Mesothelial cell of epicardium (in vitro differentiated cells): ENCODE measurements at regions not wholly inside any gene's neighbourhood (a gene's known extent, or its start where the extent isn't known, plus 50 kb on each side); places are given as distances from the start of the nearest gene placed in this dataset.

Experiments used
- DNase-seq, 2 experiments: peaks; one replicate each; pipeline ENCODE4 v3.0.0; 2021; ENCODE audit warnings: low spot score in 2 of 2; ENCODE audit not compliant: unreplicated experiment in 2 of 2
- H3K27ac Mint-ChIP-seq: 2 replicates; pipeline ENCODE4 v1.8.0; 2021; ENCODE audit warnings: mixed read lengths
- H3K27me3 Mint-ChIP-seq: 2 replicates; pipeline ENCODE4 v1.8.0; 2021; ENCODE audit warnings: low read depth, mixed read lengths
- H3K36me3 Mint-ChIP-seq: 2 replicates; pipeline ENCODE4 v1.8.0; 2021; ENCODE audit warnings: mixed read lengths
- H3K4me1 Mint-ChIP-seq: 2 replicates; pipeline ENCODE4 v1.8.0; 2021; ENCODE audit warnings: mixed read lengths
- H3K4me3 Mint-ChIP-seq: 2 replicates; pipeline ENCODE4 v1.8.0; 2021; ENCODE audit warnings: mild to moderate bottlenecking, moderate library complexity, mixed read lengths
- H3K9me3 Mint-ChIP-seq: 2 replicates; pipeline ENCODE4 v1.8.0; 2021; ENCODE audit warnings: mixed read lengths
- CTCF ChIP-seq: fragments of 200-600 bp; sonication (generic); IDR thresholded peaks from one replicate; pipeline ENCODE4 v1.5.0; 2021; ENCODE audit warnings: antibody characterized with exemption; ENCODE audit not compliant: unreplicated experiment

GRCh38 chr4:26120098-26120825 lies 200.6 kb upstream of the RBPJ start:
- Mint-ChIP-seq H3K36me3 (no peaks in the 10 kb centered on the region), H3K9me3 (no peaks in the 10 kb centered on the region), H3K4me1 (peaks cover 8% of the 10 kb centered on the region), H3K4me3 (no peak overlapping the region), H3K27me3 (peaks cover 13% of the 10 kb centered on the region), H3K27ac (no peak overlapping the region)
- DNase-seq, result no peak
- no peak for TF ChIP-seq CTCF

DNA sequence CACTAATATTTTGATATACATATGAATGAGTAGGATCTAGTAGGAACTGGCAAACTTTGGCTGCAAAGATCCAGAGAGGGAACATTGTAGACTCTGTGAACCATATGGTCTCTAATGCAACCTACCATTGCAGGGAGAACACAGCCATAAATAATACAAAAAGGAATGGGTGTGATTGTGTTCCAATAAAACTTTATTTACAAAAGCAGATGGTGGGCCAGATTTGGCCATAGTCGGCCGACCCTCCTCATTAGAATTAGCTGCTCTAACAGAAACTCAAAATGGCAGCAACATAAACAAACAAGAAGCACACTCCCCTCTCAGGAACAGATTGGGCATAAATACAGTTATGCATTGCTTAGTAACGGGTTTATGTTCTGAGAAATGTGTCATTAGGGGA lies 198.1 kb upstream of the RBPJ start:
- Mint-ChIP-seq H3K4me3 (no peak overlapping the region), H3K27ac (no peak overlapping the region), H3K27me3 (no peaks in the 10 kb centered on the region), H3K4me1 (peaks cover 3% of the 10 kb centered on the region), H3K9me3 (no peaks in the 10 kb centered on the region), H3K36me3 (no peaks in the 10 kb centered on the region)
- DNase-seq, result no peak
- no peak for TF ChIP-seq CTCF

DNA sequence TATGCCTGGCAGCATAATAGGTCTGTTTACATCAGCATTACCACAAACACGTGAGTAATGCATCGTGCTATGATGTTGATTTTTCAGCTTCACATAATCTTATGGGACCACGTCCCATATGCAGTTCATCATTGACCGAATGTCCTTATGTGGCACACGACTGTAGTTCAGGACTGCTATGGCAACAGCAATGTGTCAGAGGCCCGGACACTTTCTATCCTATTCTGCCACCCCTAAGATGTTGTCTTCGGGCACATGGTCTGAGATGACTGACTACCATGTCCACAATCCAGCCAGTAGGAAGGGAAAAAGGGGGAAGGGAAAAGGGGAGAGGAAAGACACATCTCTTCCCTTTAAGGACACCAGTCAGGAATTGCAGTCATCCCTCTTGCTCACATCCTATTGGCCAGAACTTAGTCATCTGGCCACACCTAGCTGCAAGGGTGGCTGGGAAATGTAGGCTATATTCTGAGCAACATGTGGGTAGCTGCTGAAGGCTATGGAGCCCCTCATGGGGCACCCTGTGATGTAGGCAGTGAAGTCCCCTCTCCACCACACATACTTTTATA lies 196.0 kb upstream of the RBPJ start:
- TF ChIP-seq CTCF, result no peak
- Mint-ChIP-seq H3K36me3 (no peaks in the 10 kb centered on the region), H3K4me1 (peaks cover 3% of the 10 kb centered on the region), H3K9me3 (peaks cover 6% of the 10 kb centered on the region), H3K4me3 (no peak overlapping the region), H3K27me3 (no peaks in the 10 kb centered on the region), H3K27ac (no peak overlapping the region)
- DNase-seq, result no peak

DNA sequence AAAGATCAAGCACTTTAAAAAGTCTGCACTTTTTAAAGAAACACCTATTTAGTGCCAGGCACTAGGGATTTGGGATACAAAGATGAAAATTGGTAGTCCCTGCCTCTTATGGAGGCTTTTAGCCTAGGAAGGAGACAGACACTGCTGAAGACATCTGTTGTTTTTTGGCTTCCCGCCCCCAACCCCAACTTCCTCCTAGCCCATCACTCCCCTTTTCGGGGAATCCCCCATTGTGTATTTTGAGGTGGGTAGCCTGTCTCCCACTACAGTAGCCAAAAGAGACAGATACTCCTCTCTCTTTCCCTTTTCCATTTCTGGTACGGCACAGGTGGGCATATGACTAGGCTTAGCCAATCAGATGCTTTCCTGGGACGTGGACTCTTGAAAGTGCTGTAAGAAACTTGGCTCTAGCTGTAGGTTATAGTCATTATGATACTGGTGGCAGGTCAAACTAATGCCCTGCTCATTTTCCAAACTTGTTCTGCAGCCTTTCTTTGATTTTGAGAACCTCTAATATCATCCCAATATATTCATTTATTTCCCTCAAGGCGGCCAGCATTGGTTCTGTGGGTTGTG lies 194.6 kb upstream of the RBPJ start:
- no peak for TF ChIP-seq CTCF
- H3K27ac Mint-ChIP-seq, result no peak overlapping the region
- no peak overlapping the region for H3K4me3 Mint-ChIP-seq
- H3K4me1 Mint-ChIP-seq, result no peaks in the 10 kb centered on the region
- no peaks in the 10 kb centered on the region for H3K27me3 Mint-ChIP-seq
- no peak for DNase-seq
- H3K36me3 Mint-ChIP-seq, result no peaks in the 10 kb centered on the region
- peaks cover 6% of the 10 kb centered on the region for H3K9me3 Mint-ChIP-seq

DNA sequence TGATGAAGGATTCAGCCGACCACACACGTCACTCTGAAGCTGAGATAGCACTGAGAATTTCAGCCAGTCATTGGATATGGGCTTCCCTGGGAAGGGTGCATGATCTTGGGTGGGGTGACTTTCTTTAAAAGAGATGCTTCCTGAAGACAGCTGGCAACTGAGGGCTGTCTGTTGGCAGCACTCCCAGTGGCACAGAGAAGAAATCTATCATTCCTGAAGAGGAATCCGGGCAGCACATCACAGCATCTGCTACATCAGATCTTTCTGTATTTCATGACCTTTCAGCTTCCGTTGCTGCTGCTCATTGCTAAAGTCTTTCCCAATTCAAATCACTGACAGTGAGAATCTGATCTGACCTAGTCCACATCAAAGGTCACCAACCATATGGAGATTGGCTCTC lies 193.8 kb upstream of the RBPJ start:
- H3K36me3 Mint-ChIP-seq, result no peaks in the 10 kb centered on the region
- no peak for TF ChIP-seq CTCF
- H3K27me3 Mint-ChIP-seq, result no peaks in the 10 kb centered on the region
- H3K27ac Mint-ChIP-seq, result no peak overlapping the region
- DNase-seq, result no peak
- no peaks in the 10 kb centered on the region for H3K4me1 Mint-ChIP-seq
- H3K9me3 Mint-ChIP-seq, result peaks cover 6% of the 10 kb centered on the region
- no peak overlapping the region for H3K4me3 Mint-ChIP-seq
